ENCODE measurements at regions not wholly inside any gene's neighbourhood (a gene's known extent, or its start where the extent isn't known, plus 50 kb on each side); places are given as distances from the start of the nearest gene placed in this dataset.

DNA sequence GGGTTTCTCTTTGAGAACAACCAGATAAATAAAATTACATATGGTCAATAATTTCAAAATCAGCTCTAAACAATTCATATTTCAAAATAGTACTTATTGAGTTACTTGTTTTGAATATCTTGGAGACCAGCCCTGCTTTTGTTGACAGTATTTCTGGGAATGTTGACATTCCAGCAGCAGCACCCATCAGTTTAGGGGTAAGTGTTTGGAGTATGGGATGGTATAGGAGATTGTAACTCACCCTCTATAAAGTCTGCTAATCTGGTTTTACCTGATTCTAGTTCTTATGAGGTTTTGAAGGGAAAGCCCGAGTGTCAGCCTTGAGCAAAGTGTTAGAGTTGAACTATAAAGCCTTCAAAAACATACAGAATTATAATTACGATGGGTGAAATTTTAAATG lies 139.2 kb upstream of the ANKRD50 start:
- TF ChIP-seq CHD2 (IDR thresholded peaks at IDR 0.05; ENCODE audit: borderline replicate concordance, low read depth, low read length) = no peak
- TF ChIP-seq EGR1 (IDR thresholded peaks at IDR 0.05; ENCODE audit: borderline replicate concordance in 1 of 2, low read depth in 2 of 2, low read length in 2 of 2) = no peak
- TF ChIP-seq, protein P1, sequence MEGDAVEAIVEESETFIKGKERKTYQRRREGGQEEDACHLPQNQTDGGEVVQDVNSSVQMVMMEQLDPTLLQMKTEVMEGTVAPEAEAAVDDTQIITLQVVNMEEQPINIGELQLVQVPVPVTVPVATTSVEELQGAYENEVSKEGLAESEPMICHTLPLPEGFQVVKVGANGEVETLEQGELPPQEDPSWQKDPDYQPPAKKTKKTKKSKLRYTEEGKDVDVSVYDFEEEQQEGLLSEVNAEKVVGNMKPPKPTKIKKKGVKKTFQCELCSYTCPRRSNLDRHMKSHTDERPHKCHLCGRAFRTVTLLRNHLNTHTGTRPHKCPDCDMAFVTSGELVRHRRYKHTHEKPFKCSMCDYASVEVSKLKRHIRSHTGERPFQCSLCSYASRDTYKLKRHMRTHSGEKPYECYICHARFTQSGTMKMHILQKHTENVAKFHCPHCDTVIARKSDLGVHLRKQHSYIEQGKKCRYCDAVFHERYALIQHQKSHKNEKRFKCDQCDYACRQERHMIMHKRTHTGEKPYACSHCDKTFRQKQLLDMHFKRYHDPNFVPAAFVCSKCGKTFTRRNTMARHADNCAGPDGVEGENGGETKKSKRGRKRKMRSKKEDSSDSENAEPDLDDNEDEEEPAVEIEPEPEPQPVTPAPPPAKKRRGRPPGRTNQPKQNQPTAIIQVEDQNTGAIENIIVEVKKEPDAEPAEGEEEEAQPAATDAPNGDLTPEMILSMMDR (IDR thresholded peaks at IDR 0.05 in 2 of 3, conservative IDR thresholded peaks at IDR 0.05 in 1 of 3; ENCODE audit: control insufficient read depth in 2 of 3, extremely low read depth in 1 of 3, insufficient read depth in 1 of 3, low read depth in 3 of 3, low read length in 3 of 3) = no peak
- no peak for TF ChIP-seq ZNF274 (IDR thresholded peaks at IDR 0.05; ENCODE audit: insufficient read depth, insufficient read length)
- TF ChIP-seq RFX5 (IDR thresholded peaks at IDR 0.05; ENCODE audit: low read depth, low read length) = no peak
- no peak for TF ChIP-seq CREB1 (IDR thresholded peaks at IDR 0.05; ENCODE audit: low read depth)
- no peak for TF ChIP-seq HDAC2 (IDR thresholded peaks at IDR 0.05)
- no peak for TF ChIP-seq GATAD2B (conservative IDR thresholded peaks at IDR 0.05; ENCODE audit: low read depth)
- no peak for TF ChIP-seq PML (IDR thresholded peaks at IDR 0.05; ENCODE audit: low read length)

Measured in GM12878 (cell line).